NCI-H2107 (cell line): ENCODE measurements at regions not wholly inside any gene's neighbourhood (a gene's known extent, or its start where the extent isn't known, plus 50 kb on each side); places are given as distances from the start of the nearest gene placed in this dataset.
"Not testable (repeated sequence)": the region's sequence is repeated elsewhere in the genome, so short reads cannot be mapped to it uniquely, and the experiment has no call there.

Experiments
- DNase-seq: peaks from one replicate; lab custom pipeline; 2025; lab: John Stamatoyannopoulos, UW

DNA sequence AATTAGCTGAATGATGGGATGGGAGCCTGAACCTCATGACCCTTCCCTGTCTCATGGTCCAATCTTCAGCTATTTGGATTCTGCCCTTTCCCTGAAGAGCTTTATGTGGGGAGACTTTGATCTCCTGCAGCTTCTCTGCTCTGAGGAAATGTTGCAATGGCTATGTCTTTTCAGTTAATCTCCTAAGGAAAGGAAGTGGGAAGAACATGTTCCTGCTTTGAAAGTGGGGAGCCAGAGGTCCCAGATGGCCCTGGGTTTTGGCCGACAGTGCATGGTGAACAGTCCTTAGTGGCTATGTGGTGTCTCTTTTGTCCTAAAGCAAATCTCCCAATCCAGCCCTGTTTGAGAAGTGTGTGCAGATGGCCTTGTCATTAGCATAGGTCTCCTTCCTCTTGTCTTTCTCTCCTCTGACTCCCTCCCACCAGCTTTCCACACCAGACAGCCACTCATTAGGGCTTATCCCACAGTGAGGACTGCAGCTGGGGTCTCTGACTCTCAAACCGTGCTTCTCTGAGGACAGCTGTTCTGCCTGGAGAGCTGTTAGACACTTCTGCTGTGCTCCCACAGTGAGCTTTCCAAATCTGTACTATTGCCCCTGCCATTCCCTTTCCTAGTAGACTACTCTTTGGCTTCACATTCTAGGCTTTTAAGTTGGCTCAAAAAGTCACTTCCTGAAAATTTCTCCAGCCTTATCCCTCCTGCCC is 365.8 kb upstream of the UMPS start:
- no peak for DNase-seq

DNA sequence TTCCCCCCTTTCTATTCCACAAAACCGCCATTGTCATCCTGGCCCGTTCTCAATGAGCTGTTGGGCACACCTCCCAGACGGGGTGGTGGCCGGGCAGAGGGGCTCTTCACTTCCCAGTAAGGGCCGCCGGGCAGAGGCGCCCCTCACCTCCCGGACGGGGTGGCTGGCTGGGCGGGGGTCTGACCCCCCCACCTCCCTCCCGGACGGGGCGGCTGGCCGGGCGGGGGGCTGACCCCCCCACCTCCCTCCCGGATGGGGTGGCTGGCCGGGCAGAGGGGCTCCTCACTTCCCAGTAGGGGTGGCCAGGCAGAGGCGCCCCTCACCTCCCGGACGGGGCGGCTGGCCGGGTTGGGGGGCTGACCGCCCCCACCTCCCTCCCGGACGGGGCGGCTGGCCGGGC is 363.6 kb upstream of the UMPS start:
- DNase-seq, result not testable (repeated sequence)

DNA sequence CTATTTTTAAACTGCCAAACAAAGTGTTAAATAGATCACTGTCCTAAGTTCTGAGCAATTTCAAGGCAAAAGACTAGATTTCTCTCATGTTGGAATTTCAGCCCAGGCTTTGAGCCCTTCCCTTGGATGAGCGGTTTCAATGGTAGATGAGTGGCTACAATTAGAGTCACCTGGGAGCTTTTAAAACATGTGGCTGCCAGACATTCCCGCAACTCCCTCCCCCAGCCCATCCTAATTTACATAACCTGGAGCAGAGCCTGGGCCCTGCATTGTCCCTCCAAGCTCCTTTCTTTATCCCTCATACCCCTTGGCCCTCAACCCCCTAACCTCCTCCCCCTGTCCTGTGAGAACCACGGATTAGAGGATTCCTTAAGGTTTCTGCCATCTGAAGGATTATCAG is 357.5 kb upstream of the UMPS start:
- no peak for DNase-seq

DNA sequence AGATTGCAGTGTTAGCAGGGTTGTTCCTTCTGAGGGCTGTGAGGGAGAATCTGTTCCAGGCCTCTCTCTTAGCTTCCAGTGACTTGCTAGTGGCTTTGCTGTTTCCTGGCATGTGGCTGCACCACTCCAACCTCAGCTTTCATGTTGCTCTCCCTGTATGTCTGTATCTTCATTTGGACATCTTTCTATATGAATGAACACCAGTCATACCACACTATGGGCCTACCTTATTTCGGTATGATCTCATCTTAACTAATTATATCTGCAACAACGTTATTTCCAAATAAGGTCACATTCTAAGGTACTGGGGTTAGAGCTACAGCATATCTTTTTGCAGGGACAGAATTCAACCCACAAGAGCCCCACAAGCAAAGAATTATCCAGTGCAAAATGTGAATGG is 356.7 kb upstream of the UMPS start:
- DNase-seq, result no peak

DNA sequence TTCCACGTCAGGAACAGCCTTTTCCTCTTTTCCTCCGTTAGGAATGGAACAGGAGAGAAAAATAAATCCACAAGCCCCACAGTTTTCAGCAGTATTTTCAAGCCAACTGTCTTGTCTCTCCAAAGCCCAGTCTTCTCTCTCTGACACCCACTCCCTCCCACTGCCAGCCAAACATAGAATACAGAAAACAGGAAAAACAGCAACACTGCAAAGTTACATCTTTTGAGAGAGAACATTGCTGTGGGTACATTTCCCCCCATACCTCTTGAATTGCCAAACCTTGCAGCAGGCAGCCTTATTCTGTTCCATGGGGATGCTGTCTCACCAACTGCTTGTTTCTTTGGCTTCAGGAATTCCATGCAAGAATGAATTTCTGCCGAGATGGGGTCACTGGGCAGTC is 355.7 kb upstream of the UMPS start:
- DNase-seq, result no peak

DNA sequence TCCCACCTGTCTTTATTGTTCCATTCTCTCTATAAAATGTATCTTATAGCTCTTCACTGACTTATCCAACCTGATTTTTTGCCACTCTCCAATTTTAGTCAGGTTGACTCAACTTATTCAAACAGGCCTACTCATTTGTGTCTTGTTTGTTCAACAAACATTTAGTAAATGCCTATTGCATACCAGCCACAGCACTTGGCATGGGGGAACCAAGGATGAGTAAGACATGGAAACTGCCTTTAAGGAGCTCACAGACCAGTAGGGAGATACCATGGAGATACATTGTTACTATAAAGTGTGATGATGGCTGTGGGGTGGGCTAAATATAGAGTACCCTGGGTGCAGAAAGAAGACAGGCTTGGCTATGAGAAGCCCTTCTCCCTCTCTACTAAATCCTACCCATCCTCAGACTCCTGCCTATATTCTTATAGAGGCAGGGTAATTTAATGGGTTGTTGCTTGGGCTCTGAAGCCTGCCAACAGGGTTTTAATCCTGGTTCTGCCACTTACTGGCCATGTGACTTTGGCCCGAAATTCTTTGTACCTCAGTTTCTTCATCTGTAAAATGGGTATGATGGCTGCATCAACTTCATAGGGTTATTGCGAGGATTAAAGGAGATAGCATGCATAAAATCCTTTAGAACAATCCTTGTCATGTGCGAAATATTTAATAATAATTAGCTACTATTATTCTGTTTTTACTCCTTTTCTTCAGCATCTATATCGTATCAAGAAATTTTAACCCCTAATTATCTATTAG is 348.5 kb upstream of the UMPS start:
- DNase-seq, result no peak

DNA sequence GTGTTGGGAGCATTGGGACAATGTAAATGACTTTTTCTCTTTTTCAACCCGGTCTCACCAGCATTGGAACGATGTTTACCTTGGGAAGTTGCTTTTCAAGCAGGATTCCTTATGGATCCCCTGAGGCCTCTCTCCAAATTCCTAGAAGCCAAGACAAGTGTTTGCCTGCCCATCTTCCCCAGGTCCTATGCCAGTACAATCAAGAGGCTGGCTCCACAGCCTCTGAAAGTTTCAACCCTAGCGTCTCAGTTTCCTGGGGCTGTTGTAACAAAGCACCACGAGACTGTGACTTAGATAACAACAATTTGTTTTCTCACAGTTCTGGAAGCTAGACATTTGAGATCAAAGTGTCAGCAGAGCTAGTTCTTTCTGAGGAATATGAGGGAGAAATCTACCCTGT is 347.2 kb upstream of the UMPS start:
- DNase-seq, result no peak

DNA sequence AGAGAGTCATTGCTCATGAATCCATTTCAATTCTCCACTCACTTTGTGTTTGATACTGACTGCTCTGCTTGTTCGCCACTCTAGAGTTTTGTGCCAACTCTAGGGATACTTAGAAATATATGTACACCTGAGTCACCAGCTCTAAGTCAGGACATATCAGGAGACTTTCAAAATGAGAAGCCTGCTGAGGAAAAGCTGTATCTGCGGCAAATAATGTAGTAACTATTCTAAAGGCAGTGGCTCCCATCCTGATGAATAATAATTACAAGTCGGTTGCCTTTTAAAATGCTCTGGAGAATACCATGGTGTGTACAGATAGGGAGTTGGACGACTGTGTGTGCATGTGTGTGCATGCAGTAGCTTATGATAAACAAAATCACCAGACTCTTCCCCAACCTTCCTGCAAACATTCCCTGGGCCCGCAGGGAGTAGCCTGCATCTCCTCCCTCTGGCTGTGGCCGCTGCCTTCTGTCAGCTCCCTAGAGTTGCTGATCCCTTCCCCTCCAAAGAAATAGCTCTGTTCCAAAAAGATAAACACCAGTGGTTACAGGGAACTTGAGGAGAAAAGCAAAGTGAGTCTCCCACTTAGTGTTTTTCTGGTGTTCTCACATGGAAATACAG is 346.3 kb upstream of the UMPS start:
- DNase-seq, result no peak

DNA sequence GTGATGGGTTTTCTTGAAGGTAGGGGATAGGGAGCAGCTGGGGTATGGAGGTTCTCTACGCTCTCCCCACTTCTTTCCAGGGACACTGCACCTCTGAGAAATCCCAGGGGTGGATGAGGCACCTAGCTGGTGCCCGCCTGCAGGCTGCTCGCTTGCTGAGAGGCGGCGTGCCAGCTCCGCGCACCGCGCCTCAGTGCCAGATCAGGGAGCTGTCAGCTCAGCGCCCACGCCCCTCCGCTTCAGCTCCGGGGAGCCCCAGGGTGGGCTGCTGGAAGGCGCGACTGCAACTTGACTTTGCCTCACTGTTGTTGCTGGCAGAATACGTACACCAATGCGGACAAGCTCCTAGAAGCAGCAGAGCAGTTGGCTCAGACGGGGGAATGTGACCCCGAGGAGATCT is 345.7 kb upstream of the UMPS start:
- DNase-seq, result no peak

DNA sequence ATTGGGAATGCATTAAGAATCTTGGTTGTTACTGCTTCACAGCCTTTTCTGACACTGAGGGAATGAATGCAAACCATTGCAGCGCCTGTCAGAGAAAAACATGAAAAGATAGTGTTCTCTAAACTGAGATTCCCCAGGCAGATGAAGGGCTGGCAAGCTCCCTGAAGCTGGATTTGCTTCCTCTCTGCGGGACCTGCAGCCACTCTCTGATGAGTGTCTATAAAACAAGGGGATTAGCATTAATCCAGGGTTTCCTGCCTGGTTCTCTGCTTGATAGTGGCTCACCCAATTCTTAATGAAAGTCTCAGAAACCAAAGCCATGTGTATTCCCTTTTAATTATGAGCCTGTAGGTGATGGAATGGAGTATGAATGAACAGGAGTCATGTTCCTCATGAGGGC is 344.3 kb upstream of the UMPS start:
- DNase-seq, result no peak

DNA sequence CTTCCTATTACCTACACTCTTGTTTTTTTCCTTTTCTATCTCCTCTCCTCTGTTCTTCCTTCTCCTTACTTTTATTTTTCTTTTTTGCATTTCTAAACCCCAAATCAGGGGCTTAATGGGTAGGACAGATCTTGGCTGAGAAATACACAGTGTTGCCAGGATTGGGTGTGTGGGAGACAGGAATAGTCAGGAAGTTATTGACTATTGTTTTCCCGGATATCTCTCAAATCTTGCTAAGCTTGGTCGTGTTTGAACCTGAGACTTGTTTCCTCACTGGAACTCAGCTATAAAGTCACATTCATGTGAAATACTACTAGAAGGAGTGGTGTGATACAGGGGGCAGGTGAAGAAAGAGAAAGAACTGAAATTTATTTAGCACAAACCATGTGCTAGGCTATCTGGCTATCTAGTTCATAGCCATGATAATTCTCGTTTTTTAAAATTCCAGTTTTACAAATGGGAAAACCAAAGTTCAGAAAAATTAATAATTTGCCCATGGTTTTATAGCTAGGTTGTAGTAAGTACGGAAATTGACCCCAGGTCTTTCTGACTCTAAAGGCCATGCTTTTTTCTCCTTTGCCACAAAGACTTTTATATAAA is 343.2 kb upstream of the UMPS start:
- no peak for DNase-seq

DNA sequence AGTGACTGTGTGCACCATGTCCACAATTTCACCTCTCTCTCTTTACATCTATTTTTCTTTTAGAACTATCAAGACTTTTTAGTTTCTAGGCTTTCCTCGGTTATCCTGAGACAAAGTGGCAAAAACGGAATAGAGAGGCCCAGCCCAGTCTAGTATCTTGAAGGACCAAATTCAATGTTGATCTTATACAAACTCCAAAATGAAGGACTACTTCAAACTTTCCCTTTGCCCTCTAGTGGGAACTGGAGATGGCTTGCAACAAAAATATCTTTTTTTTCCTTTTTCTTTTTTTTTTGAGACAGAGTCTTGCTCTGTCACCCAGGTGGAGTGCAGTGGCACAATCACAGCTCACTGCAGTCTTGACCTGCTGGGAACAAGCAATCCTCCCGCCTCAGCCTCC is 338.5 kb upstream of the UMPS start:
- no peak for DNase-seq

DNA sequence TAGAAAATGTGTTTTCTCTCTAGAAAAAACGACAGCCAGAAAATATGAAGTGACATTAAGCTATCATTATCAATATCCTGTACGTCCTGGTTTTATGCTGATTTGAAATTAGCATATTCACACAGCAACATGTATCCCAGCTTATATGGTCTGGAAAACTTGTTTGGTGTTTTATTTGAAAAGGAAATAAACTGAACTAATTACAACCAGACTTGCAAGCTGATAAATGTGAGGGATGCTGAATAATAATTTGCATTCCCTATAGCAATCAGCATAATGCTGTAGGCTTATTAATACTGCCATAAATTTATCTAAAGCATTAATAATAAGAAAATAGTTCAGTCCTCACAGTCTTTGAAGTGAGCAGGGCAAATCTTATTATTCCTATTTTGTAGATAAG is 336.9 kb upstream of the UMPS start:
- DNase-seq, result no peak

DNA sequence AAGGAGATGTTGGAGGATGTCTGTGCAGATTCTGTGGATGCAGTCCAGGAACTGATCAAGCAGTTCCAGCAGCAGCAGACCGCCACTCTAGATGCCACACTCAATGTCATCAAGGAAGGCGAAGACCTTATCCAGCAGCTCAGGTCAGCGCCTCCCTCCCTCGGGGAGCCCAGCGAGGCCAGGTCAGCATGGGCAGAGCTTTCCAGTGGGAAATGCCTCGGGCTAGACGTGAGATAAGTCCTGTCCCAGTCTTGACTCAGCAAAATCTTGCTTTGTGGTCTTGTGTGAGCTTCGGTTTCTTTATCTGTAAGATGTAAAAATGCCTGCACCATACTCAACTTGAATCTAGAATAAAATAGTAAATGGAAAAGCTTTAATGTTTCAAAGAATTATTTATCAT is 335.1 kb upstream of the UMPS start:
- no peak for DNase-seq

DNA sequence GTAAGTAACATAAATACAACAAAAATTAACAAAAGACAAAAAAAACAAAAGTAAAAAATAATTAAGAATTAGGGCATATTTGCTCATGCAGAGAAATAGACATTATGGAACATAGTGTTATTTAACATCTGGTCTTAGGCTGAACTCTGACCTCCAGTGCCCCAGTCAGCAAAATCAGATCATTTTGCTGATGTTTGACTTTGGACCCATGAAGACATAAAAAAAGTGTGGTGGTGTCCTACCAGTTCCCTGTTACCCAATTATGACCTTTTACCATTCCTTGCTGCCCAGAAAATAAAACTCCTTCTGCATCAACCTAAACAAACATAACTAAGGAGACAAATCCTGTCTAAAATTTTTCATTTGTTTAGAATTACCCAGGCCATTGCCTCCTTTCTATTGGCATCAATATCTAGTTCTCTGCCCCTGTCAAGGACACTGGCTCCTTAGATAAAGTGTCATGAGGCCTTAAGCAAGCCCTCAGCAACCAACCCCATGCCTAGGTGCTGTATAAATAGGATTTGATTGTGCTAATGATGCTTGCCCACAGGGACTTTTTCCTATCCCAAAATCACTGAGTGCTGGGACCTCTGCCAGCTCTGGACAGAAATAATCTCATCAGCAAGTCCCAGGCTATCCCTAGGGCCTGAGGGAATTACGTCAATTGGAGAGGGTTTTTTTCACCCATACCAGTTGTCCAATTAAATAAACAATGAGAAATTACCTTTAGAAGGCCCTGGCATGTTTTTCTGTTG is 334.5 kb upstream of the UMPS start:
- no peak for DNase-seq

DNA sequence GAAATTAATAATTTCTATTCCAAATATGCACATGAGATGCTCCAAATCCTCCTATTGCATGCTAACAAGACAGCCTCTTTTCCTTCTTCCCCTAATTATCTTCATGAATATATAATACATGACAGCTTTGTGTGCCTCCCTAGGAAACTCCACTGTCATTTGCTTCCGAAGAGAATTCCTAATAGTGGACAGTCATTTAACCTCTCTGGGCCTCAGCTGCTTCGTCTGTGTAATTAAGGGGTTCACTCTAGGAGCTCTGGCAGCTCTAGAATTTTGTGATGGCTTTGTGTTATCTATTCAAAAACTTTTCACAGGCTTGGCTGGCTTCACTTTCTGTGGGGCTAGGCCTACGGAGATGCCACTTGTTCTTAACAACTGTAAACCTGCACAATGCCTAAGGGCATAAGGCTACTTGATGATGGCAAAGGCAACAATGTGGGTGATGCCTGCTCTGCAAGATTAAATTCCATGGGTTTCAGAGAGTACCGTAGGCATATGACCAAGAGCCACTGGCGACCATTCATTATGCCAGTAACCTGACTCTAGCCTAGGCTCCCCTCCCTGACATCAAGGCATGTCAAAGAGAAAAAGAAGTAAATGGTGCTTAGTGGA is 333.8 kb upstream of the UMPS start:
- no peak for DNase-seq

DNA sequence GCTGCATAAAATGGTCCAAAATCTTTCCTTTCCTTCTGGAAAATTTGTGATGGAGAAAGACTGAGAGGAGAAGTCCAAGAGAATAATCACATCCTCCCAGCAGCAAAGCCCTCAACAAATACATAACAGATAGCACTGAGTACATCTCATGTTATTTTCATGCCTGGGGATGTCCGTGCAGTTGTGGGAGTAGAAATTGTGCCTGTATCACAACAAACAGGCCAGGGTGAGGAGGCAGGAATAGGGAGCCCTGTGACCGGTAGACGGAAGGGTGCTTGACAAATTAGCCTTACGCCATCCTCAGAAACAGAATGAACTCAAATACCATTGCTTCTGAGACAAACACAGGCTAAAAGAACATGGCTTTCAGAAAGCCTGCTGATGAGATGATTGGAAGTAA is 333.2 kb upstream of the UMPS start:
- DNase-seq, result no peak

DNA sequence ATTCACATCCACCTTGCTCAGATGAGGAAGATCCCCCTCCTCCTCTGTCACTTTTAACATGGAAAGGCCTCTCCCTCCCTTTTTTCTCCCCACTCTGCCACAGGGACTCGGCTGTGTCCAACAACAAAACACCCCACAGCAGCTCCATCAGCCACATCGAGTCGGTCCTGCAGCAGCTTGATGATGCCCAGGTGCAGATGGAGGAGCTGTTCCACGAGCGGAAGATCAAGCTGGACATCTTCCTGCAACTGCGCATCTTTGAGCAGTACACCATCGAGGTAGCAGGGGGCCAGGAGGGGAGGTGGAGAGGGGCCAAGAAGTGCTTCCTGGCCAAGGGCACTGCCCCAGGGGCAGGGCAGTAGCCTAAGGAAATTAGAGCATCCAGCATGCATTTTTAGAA is 331.7 kb upstream of the UMPS start:
- no peak for DNase-seq

DNA sequence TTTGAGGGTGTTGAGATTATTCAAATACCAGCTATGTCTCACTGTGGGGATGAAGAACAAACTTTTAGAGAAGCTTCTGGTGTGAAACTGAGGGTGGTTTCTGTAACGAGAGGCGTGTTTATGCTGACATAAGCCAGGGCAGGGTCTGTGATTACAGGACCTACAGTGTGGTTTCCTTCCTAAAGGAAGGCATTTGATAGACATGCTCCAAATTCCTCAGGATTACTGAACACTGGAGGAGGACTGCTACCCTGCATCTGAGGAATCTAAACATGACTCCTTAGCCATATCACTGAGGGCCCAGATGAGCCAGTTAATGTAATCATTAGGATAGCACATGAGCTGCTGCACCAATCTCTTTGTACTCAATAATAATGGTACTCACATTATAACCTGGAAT is 328.4 kb upstream of the UMPS start:
- no peak for DNase-seq

DNA sequence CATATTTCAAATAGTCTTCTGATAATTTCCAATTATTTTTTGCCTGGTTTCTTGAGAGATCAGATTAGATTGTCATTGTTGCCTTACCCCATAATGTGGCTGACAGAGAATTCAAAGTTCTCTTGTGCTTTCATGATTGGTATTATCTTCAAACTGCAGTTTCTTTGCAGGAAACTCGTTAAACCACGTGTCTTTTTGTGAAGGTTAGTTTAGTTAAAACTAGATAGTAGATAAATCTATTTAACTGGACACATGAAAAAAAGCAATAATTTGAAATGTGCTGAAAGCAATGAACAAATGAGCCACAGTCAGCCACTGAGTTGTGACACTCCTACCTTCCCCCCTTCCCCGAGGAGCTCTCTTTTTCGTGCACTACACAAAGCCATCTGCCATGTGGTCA is 327.5 kb upstream of the UMPS start:
- DNase-seq, result no peak

DNA sequence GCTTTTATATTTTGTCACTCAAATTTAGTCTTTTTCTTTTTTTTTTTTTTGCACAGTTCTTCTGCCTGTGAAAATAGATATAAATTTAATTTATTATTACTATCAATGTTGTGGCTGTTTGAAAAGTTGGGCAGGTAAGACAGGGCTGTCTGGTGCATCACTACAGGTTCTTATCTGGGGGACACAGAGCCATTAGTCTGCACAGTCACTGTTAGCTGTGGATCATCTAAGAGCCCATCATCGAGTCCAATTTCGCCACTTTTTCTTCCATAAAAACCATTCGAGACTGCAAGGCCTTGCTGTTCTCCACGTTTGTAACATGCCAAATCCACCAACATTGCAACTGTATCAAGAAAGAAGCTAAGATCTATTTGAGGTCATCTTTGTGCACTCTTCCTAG is 325.6 kb upstream of the UMPS start:
- DNase-seq, result no peak

DNA sequence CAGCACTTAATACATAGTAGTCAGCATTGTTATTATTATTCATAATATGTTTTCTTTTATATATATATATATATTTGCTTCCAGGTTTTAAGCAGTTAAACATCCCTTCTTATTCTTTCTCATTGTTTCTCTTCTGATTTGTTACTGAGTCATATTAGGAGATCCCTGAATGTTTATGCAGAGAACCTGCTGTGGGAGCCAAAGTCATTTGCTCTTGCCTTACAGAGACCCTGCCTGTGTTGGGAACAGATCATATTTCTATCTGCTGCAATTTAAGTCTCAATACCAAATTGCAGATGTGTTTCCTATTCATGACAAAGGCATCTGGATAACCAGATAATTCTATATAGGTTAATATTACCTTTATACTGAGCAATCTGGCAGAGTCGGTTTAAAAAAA is 323.0 kb upstream of the UMPS start:
- DNase-seq, result no peak
